ENCODE measurements at regions not wholly inside any gene's neighbourhood (a gene's known extent, or its start where the extent isn't known, plus 50 kb on each side); places are given as distances from the start of the nearest gene placed in this dataset.
A peak's percentile ranks its signal among the peaks of the same experiment; 100 is the strongest.

DNA sequence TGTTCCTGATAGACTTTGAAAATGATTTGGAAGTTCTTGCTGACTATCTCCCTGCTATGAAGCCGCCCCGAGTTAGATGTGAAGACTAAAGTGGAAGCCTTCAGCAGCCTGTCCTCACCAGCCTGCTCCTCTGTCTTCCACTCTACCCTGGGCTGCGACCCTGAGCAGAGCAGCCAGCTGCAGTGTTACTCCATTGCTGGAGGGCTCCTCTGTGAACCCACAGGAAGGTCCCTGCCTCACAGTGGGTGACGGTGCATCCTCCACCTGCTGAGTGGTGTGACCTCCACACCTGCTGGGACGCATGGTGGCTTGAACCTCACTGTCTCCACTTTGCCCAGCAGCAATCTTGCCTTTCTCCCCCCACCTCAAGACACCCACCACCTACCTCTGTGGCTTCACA is 116.4 kb downstream of the IRS2 start:
- no peak for DNase-seq (ENCODE audit: low read depth)

DNA sequence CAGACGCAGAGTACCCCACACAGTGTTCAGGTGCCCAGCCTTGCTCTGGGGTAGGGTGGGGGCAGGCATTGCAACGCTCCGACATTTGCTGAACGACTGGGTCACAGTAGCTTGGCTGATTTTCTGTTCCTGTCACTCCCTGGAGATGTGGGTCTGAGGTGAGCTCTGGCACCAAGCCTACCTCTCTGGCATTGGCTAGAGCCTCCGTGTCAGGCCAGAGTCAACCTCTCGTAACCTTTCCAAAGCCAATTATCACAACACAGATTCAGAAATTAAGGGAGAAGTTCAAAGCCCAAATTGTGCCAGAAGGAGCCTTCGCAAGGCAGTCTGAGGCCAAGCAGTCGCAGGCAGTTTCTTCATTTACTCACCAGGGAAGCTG is 117.2 kb downstream of the IRS2 start:
- no peak for DNase-seq (ENCODE audit: low read depth)

DNA sequence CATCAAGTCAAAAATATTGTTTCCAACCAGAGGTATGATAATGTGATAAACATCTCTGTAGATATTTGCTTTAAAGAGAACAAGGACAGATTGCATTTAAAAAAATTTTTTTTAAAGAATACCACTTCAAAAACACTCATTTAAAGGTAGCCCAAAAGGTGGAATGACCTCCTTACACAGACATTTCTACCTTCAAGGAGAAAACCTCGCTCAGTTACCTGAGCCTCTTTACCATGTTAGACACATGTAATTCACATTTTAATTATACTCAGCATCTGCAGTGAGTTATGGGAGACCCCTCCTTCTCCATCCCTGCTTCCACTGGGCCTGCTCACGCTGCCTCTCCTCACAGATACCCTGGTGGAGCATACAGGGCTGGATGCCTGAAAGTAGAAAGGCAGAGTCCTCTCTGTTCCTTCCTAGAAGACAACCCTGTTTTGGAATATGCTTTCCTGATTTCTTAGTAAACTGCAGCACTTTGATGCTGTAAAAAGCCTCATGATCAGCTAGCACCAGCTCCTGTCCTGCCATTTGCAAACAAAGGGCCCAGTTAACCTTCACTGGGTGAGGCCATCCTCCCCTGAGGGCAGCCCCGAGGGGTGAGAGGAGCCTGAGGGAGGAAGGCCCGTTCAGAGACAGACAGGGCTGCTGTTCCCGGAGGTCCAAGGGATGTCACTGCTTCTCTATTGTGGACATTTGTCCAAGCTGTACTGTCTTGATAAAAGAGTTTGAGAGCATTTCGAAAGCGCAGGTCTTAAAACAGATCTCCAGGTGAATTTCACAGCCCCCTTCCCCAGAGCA is 117.8 kb downstream of the IRS2 start:
- no peak for DNase-seq (ENCODE audit: low read depth)

DNA sequence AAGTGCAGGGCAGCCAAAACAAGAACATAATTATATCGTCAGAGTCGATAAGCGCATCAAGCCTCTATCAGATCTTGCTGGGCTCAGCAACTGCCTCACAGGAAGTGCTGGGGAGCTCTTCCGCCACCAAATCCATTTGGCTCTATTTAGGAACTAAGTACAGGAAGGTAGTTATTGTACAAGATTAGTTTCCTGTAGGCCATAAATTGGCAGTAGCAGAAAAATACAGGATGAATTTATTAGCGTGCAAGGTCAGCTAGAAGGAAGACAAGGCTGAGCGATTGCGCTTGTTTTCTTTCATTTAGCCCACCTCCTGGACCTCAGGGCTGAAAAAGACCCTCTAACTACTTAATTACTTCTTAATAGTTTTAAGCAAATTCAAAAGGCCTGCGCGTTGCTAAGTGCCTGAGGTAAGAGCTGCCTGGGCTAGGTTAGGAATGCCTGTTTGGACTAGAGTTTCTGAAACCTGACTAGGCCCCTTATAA is 118.5 kb downstream of the IRS2 start:
- DNase-seq (ENCODE audit: low read depth): no peak

DNA sequence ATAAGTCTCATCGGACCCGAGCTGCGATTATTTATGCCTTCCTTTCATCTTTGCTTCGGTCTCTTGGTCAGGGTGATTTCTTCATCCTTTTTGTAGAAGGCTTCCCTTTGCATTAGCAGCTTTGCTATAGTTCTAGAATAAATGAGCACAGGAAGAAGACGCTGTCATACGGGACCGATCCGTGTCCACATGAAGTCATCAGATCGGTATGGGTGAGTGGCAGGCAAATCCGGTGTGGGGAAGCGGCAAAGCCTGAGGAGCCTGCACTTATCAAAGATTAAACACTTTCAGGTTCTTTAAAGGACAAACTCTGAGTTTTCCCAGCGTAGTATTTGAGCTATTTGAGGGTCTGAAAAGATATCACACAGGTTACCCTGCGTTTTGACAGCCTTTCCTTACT is 119.3 kb downstream of the IRS2 start:
- DNase-seq (ENCODE audit: low read depth): no peak

DNA sequence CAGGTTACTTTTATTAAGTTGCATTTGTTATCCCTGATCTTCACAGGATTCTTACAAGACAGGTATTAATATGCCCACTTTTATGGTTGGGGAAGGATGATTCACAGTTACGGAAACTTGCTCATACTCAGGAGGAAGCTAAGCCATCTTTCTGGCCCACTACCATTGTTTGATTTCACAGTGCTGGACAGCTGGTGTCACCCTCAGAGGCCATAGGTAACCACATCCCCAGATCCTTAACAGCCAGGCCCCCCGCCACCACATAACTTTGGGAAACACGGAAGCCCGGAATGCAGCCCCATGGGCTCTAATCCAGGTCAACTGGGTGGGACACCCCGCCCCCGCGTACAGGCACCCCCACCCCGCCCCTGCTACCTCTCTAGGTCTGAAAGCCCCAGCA is 119.7 kb downstream of the IRS2 start:
- no peak for DNase-seq (ENCODE audit: low read depth)

DNA sequence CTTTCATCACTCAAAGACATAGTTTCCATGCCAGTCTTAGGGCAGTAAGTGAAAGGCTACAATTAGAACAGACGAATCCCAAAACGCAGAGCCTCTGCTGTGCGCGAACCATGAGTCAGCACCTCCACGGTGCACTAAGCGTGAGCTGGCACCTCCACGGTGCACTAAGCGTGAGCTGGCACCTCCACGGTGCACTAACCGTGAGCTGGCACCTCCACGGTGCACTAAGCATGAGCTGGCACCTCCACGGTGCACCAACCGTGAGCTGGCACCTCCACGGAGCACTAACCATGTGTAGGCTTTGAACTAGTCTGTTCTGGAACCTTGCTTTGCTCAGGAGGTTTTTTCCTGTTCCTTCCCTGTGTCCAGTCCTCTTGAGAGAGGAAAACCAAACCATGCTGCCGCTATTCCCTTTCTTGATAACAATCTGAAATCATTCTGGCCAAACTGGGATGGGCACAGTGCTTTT is 120.6 kb downstream of the IRS2 start:
- no peak for DNase-seq (ENCODE audit: low read depth)

DNA sequence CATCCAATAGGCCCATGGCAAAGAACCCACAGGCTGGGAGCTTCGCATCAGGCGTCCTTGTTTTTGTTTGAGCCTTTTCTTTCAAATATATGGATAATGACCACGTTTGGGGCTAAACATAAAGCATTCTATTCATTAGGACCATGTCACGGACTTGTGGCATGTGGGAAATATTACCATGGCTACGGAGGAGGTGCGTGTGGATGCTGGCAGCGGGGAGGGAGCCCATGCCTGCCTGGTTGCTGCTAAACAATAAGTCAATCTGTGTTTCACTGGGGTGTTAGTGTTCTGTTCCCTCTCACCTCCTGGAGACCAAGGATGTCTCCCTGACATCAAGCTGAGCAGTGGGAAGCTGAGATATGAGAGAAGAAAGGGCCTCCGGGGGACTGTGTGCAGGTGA is 121.1 kb downstream of the IRS2 start:
- no peak for DNase-seq (ENCODE audit: low read depth)

DNA sequence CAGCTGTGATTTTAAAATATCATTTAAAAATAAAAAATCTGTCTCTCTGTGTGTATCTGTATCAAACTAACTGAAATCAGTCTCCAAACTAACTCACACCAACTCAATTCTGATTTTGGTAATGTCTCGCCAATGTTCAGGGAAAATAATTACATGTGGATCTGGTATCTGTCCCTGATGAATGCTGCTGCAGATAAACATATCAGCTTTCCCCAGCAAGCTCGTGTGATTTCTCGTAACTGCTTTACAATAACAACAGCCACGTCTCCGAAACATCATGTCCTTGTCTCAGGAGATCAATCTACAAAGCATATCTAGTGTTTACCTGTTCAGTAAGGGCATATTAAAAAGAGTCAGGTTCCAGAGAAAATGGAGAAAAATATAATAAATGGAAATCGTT is 129.0 kb downstream of the IRS2 start:
- no peak for DNase-seq (ENCODE audit: low read depth)

DNA sequence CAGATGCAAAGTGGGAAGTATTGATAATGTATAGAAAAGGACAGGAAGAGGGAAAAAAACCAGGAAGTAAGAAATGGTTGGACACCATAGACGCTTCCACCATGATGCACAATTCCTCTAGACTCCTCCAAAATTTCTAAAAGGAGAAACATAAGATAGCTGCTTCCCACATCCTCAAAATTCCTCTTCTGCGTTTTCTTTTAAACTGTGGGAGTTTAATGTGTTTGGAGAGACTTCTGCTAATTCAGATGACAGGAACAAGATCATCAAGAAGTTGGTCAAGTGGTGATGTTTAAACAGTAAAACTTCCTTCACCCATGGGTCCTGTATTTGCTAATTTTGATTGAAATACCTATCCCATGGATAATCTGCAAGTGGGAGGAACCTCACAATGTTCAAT is 130.2 kb downstream of the IRS2 start:
- DNase-seq (ENCODE audit: low read depth): no peak

DNA sequence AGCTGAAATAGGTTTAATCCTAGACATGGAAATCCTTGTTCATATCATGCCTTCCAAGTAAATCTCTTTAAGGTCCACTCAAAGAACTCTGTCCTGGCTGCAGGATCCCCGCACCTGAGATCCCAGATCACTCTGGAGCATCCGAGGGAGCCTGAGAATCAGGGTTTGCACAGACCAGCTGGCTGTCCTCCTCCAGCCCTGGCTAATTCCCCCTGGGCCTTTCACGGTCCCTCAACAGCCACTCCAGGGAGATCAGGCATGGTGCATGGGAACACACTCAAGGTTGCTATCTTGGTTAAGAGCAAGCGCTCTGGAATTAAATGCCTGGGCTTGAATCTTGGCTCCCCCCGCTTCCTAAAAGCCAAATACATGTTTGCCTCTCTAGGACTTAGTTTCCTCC is 130.8 kb downstream of the IRS2 start:
- DNase-seq (ENCODE audit: low read depth): no peak

DNA sequence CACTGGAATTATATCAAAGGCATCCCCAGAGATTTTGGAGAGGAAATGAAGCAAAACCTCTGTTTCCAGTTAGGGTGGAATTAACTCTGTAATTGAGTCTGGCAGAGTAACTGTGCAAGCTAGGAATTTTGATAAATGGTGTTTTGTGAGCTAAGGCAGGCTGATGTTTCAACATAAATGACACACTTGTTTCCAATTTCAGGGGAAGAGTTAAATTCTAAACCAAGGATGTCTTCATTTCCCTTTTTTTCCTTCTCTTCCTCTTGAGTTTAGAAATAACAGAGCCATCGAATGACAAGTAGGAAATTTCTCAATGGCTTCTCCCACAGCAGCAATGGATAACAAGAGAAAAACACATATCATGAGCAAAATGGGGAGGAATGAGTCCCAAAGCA is 131.2 kb downstream of the IRS2 start:
- no peak for DNase-seq (ENCODE audit: low read depth)

DNA sequence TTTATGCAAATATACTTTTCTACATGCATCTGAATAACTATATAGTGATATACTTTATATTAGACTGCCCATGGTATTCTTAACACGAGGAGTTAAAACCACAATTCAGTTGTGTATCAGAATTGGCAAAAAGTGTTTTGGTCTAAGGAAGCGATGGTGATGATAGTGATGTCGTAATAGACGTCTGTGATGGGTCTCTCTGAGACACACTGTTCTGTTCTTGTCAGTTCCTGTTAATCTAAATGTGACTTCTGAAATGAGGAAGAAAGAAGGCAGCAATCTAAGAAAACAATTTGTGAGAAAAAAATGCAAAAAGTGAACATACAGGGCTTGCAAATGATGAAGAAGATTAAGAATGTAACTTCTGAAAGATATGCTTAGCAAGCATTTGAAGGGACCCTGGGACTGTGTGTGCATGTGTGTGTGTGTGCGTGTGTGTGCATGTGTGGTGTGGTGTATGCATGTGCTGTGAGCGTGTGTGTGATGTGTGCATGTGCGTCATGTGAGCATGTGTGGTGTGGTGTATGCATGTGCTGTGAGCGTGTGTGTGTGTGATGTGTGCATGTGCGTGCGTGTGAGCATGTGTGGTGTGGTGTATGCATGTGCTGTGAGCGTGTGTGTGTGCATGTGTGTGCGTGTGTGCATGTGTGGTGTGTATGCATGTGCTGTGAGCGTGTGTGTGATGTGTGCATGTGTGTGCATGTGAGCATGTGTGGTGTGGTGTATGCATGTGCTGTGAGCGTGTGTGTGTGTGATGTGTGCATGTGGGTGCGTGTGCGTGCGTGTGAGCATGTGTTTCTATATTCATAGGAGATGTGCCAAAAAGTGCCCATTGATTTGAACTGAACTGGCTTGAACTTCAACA is 131.8 kb downstream of the IRS2 start:
- no peak for DNase-seq (ENCODE audit: low read depth)

DNA sequence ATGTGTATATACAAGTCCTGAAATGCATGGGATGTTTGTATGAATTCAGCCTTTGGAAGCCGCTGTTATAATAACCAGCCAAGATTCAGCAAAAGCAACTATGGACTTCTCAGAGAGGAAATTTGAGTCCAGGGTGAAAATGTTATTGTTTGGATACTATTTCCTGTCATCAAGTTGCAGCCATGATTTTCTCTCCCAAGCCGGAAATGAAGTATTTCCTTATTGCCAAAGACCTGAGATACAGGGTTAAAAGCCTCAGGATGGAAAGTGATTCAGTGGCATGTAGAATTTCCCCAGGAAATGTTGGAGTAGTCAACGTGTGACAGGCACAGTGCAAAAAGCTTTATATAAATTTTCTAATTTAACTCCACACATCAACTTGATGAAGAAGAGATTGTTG is 133.9 kb downstream of the IRS2 start:
- no peak for DNase-seq (ENCODE audit: low read depth)

DNA sequence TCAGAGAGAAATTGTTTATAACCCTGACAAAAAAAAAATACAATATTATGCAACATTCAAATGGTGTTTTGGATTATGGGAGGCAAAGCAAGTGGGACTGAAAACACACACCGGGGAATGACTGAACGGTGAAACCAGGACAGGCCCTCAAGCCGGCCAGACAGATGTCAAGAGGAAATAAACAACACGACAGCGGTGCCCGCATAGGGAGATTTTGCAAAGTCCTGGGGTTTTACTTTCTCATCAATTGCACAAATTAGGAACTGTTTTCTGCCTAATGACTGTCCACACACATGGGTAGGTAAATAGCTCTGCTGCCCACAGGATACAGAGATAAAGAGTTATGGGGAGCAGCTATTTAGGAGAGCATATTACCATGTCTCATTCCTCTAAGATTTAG is 134.5 kb downstream of the IRS2 start:
- no peak for DNase-seq (ENCODE audit: low read depth)

DNA sequence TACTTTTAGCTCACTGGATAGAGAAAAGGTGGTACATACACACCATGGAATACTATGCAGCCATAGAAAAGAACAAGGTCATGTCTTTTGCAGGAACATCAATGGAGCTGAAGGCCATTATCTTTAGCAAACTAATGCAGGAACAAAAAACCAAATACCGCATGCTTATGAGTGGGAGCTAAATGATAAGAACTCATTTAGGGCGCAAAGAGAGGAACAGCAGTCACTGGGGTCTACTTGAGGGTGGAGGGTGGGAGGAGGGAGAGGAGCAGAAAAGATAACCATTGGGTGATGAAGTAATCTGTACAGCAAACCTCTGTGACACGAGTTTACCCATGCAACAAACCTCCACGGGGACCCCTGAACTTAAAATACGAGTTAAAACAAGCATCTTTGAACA is 135.1 kb downstream of the IRS2 start:
- DNase-seq (ENCODE audit: low read depth): no peak

DNA sequence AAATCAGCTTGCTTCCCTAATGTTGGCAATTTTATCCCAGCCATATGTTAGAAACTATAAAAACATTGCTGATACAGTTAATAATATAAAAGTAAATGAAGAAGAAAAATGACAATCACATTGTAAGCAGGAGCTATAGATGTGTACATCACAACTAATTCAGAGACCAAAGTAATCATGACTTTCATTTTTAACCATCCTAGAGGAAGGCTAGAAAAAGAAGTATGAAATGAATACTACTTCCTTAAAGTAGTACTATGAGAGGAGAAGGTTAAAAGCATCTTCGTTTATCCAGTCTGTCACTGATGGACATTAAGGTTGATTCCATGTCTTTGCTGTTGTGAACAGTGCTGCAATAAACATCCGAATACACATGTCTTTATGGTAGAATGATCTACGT is 135.5 kb downstream of the IRS2 start:
- DNase-seq (ENCODE audit: low read depth): no peak

DNA sequence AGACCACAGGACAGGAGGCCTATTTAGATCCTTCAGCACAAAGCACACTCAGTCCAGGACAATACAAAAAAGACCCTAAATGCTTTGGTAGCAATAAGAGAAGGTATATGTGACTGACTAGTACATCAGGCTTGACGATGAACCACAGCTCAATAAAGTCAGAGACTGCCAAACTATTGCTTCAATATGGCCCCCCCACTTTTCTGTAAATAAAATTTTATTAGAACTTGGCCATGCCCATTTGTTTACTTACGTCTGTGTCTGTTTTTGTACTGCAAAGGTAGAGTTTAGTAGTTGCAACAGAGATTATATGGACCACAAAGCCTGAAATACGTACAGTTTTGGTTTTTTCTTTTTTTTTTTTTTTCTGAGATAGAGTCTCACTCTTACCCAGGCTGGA is 136.7 kb downstream of the IRS2 start:
- no peak for DNase-seq (ENCODE audit: low read depth)

DNA sequence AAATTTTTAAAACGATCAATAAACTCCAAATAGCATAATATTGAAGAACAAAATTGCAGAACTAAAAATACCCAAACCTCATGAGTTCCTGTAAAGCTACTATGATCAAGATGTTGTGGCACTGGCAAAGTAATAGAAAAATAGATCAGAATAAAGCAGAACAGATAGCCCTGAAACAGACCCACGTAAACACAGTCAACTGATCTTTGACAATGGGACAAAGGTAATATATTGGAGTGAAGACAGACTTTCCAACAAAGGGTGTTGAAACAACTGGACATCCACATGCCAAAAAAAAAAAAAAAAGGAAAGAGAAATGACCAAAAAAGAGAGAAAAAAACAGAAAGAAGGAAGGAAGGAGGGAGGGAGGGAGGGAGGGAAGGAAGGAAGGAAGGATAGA is 138.7 kb downstream of the IRS2 start:
- no peak for DNase-seq (ENCODE audit: low read depth)

DNA sequence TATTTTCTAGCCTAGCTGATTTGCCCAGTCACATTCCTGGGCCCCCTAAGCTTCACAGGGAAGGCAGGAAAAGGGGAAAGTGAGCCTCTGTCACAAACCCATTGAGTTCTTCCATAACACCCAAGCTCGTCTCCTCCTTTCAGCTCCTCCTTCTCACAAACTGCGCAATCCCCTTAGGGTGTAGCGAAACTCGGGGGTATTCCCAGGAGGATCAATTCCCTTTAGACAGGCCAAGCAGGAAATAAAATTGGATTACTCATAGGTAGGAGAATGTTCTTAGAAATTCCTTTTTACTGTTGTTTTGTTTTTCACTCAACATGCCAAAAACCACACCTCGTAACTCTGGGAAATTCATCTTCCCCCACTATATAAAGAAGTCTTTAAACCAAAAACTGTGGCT is 139.3 kb downstream of the IRS2 start:
- DNase-seq (ENCODE audit: low read depth): peak; percentile 43

DNA sequence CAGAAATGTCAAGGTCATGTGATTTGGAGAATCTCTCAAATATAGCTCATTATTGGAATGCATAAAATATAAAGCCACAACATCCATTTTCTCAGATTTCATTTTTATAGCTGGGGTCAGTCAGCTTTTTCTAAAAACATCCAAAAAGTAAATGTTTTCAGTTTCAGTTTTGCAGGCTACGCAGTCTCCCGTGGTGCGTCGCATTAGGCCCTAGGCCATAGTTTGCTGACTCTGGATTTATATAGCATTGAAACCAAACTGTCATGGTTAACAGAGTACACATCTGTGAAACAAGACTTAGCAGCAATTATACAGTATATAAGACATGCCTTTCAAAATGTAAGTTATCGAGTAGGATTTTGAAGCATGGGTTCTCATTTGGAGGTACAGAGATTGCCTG is 140.0 kb downstream of the IRS2 start:
- no peak for DNase-seq (ENCODE audit: low read depth)

DNA sequence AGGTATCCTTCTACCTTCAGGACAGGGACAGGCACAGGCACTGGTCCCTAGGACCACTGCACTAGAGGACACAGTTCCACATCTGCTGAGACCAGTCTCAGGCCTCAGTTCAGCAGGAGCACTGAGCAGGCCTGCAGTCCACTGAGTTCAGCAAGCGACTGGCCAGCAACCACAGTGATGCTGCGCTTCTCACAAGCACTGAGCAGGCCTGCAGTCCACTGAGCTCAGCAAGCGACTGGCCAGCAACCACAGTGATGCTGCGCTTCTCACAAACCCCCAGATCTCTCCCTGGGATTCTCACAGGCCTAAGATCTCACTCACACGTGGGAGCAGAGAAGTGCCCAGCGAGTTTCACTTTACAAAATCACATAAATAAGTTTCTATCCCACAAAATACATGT is 140.6 kb downstream of the IRS2 start:
- DNase-seq (ENCODE audit: low read depth): no peak

DNA sequence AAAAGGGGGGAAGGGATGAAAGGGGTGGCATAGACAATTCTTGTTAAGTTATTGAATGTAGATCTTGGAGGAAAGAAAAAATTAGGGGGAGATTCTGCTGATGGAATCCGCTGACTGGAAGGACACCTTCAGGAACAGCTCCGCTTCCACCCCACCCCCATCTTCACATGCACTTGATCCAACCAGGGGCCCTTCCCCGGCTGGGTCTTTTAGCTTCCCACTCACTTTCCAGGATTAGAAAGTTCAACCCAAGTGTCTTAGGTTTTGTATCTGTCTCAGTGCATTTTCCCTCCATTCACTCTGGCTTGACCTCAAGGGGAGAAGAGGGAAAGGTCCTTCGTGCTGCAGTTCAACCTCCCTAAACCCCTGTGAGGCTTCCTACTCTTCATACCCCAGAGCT is 141.4 kb downstream of the IRS2 start:
- no peak for DNase-seq (ENCODE audit: low read depth)
